CD4-positive, alpha-beta T cell treated with Interleukin-2 at 100 ng/mL for 4 hours (primary cell): ENCODE measurements at regions not wholly inside any gene's neighbourhood (a gene's known extent, or its start where the extent isn't known, plus 50 kb on each side); places are given as distances from the start of the nearest gene placed in this dataset.

ENCODE experiments used
- DNase-seq: peaks from one replicate; pipeline ENCODE4 v3.0.0-alpha.2; 2020; ENCODE audit warnings: low spot score

GRCh38 chr9:107637421-107638420 is 148.2 kb upstream of the KLF4 start:
- no peak for DNase-seq

DNA sequence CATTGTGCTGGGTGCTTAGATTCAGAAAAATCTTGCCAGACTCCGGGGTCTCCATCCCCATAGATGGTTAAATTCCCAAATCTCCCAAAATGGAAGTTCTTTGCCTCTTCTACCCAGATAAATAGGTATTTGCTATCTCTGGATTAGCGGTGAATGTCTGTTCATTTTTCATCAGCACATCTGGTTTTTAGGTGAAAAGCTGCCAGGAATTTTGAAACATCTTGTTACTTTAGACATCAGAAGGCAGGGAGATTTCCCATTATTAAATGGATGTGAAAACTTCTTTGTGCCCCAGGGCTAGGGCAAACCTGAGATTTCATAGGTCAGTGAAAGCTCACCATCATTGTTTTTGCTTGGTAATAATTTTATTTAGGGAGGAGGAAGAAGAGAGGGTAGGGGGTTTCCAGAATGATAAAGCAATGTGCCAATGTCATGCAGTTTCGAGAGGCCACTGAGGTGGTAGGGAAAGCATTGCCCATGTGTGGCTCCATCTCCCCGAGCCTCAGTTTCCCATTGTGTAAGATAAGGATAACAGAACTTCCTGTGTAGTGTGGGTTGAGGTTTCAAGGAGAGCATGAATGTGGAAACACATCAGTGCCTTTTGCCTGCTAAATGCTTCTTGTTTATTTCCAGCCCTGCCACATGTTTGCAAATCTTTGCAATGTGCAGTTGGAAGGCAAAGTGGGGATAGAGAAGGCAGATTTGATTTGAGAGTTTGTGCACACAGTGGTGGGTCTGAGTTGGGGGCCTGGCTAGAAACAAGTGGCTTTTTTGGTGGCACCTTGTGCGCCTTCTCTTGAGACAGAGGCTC is 147.2 kb upstream of the KLF4 start:
- no peak for DNase-seq

- DNase-seq: no peak
Observed at GRCh38 chr9:107635803-107636174, 146.2 kb upstream of the KLF4 start.

GRCh38 chr9:107635101-107635802 is 145.7 kb upstream of the KLF4 start:
- no peak for DNase-seq

GRCh38 chr9:107633406-107633805 is 143.8 kb upstream of the KLF4 start:
- DNase-seq: no peak

DNA sequence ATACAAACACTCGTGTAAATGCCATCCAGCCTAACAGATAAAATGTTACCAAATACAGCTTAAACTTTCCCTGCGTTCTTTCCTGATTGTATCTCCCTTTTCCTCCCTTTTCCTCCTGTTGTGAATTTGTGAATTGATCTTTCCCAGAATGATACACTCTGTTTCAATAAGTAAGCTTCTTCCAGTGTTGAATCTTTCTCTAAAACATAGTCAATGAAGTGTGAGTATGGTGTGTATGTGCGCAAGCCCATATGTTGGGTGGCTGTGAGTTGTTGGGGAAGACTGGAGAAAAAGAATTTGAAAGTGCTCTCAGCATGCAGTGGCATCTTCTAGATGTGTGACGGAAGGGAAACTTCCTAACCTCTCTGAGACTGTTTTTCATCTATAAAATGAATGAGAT is 143.1 kb upstream of the KLF4 start:
- no peak for DNase-seq

DNA sequence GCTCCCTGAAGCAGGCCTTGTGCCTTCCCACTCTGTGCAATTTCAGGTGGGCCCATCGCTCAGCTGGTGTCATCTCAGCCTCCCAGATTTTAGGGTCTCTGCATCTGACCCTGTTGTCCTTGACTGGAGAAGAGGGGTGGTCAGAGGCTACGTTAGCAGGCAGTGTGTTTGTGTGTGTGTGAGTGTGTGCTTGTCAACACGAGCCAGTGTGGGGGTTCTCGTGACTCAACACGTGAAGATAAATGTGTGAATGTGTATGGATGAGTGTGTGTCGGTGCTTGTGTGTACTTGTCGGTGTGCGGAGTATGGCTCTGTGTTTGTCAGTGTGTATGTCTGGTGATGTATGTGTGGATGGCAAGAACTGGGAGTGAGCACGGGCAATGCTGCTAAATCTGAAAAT is 142.6 kb upstream of the KLF4 start:
- no peak for DNase-seq

GRCh38 chr9:107631788-107632187 is 142.2 kb upstream of the KLF4 start:
- no peak for DNase-seq

GRCh38 chr9:107630156-107630555 is 140.6 kb upstream of the KLF4 start:
- no peak for DNase-seq

DNA sequence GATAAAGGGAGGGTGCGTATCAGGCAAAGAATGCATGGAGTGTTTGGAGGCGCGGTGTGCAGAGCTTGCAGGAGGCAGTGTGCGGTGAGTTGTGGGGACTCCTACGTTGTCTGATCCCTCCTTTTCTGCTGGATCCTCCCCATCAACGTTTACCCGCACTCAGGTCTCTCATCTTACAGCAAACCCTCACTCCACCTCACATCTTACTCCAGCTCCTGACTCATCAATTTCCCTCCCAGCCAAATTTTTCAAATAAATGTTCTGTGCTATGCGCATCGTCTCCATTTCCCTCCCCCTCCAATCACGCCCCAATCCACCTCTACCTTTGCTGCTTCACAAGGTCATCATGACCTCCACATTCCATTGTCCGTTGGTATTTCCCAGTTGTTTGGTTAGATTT is 138.9 kb upstream of the KLF4 start:
- DNase-seq: no peak

DNA sequence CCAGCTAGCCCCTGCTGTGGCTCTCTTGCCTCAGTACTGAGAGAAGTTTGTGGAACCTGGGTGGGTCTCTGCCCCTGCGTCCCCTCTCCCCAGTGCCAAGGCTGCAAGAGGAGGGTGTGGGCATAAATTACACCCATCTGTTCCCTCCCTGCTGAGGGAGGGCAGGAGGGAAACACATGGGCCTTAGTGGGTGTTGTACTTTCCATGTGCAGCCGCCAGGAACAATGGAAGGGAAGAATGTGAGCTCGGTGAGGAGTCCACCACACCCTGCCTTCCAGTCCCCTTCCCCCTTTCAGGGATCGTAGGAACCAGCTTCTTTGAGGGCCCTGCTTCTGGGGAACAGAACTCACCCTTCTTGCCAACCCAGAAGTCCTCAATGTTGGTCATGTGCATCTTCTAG is 138.2 kb upstream of the KLF4 start:
- no peak for DNase-seq

DNA sequence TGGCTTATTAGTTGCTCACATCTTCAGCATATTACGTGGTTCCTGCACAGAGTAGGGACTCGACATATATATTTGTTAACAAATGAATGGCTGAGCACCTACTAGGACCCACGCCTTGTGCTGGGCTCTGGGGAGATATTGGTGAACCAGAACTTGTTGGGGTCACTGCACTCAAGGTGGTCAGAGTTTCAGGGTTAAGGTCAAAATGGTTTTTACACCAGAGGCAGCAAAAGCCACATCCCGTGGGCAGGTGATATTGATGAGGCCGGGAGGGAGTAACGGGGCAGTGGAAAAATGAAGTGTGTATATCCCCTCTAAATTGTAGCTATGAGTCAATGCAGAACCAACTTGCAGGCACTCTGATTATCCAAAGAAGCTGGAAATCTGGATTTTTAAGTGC is 136.5 kb upstream of the KLF4 start:
- no peak for DNase-seq

DNA sequence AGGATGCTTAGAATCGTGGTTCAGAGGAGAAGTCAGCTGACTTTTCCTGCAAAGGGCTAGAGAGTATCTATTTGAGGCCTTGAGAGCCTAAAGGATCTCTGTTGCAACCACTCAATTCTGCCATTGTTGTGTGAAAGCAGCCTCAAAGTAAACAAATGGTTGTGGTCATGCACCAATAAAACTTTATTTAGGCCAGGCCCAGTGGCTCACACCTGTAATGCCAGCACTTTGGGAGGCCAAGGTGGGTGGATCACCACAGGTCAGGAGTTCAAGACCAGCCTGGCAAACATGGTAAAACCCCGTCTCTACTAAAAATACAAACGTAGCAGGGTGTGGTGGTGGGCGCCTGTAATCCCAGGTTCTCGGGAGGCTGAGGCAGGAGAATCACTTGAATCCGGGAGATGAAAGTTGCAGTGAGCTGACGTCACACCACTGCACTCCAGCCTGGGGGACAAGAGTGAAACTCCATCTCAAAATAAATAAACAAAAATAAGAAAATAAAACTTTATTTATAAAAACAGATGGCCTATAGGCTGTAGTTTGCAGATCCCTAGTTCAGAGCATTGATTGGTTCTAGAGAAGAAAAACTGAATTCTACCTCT is 135.9 kb upstream of the KLF4 start:
- no peak for DNase-seq

DNA sequence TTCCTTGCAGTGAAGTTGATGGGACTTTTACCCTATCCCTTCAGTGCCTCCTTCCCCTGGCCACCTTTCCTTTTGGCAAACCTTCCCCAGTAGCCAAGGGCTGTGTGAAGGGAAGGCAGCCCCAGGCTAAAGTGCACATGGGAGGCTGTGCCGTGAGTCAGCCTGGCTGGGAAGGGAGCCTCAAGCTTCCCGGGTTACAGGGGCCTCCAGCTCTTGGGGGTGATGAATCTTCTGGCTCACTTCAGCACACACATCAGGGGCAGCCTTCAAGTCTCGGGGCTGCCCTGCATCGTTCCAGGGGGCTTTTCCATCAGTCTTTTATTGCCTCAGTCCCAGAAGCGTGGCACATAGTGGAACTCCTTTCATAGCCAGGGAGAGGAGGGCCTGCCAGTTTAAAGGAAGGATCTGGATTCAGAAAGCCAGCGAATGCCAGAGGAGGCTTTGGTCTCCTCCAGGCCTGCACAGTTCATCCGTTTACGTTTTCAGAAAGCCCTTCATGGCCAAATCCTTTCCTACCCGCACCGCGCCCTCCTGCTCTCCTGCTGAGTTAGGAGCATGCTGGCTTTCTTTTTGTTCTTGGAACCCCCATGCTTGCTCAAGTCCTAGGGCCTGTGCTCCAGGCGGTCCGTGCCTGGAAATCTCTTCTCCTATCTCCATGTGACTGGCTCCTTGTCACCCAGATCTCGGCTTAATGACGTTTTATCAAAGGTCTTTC is 134.8 kb upstream of the KLF4 start:
- no peak for DNase-seq

- no peak for DNase-seq
Observed at GRCh38 chr9:107621436-107621835, 131.9 kb upstream of the KLF4 start.

DNA sequence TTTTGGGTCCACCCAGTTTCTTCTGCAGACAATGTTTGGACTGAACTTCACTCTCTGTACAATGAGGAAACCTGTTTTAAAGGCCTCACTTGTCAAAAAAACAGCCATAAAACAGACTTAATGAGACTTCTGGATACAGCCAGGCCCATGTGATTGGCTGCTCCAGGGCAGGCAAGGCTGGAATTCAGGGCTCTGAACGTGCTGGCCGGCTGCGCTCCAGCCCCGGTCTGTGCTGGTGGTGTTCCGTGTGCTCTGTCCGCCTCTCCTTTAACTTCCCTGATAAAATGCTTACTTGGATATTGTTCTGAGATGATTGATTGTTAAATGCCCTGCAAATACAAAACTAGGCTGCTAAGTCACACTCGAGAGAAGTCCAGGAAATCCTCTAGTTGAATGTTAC is 131.2 kb upstream of the KLF4 start:
- DNase-seq: no peak

DNA sequence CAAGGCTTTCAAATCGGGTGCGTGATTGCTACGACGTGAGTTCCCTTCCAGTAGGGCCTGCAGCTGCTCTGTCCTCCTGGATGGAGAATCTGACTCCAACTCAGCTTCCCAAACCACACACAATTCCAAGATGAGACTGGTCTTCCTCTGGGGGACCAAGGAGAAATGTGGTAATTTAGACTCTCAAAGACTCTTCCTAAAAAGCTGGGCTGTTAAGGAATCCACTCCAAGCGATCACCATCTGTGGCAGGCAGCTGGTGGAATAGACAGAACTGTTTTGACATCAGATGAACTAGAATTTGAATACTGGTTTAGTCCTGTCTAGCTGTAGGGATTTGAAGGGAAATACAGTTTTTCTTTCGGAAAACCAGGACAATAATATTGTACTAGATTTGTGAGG is 130.7 kb upstream of the KLF4 start:
- no peak for DNase-seq

DNA sequence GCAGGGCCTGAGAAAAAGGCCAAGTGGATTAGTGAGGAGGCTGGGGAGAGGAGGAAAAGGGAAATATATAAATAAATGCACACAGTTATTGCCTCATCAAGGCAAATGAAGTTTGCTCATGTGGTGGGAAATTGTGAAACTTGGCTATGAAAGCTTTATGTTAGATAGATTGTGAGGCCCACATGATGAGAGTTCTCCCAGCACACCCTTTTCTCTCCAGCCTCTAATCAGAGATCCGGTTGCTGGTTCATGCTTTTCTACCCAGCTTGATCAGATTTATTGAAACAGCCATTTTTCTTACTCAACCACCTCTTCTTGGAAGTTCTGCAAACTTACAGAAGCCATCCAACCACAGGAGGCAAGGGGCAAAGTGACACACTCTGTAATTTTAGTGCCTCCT is 125.8 kb upstream of the KLF4 start:
- no peak for DNase-seq

DNA sequence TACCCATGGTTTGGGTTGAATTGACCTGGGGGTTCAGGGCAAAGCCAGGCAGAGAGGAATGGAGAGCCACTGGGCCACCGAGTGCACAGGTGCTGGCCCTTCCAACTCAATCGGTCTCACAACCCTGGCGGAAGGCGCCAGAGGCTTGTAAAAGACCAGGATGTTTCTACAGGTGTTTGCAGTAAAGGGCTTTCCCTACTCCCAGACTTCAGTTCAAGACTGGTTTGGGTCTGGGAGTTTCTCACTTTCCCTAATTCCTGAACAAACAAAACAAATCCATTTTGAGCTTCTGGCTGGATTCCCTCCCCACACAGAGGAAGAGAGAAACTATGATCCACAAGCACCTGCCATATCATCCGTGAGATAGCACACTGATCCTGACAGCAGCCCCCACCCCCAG is 125.2 kb upstream of the KLF4 start:
- no peak for DNase-seq

DNA sequence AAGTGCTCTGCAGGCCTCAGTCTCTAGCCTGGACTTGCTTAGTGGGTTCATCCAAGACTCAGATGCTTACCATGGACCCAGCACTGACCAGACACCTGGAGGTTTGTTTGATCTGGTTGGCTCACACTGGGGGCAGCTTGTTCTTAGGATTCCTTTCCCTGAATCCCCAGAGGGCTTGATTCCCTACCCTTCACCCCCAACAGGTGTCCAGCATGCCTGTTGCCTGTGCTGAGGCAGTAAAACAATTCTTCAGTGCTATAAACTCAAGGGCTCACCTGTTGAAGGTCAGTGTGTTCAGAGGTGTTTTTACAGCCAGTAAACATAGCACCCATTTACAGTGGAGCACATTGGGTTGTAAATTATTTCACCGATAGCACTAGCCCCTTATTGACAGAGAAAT is 123.8 kb upstream of the KLF4 start:
- no peak for DNase-seq

GRCh38 chr9:107612136-107612535 is 122.6 kb upstream of the KLF4 start:
- DNase-seq: peak; percentile 2

GRCh38 chr9:107609547-107609946 is 120.0 kb upstream of the KLF4 start:
- DNase-seq: no peak
